ENCODE measurements at regions not wholly inside any gene's neighbourhood (a gene's known extent, or its start where the extent isn't known, plus 50 kb on each side); places are given as distances from the start of the nearest gene placed in this dataset.
"Not testable (repeated sequence)": the region's sequence is repeated elsewhere in the genome, so short reads cannot be mapped to it uniquely, and the experiment has no call there.

GRCh38 chr11:13193613-13194012 is 84.0 kb upstream of the BMAL1 start:
- H3K4me3 Mint-ChIP-seq, result no peak overlapping the region
- peaks cover 42% of the 10 kb centered on the region for H3K9me3 Mint-ChIP-seq
- TF ChIP-seq CTCF (IDR thresholded peaks at IDR 0.05; ENCODE audit: unreplicated experiment in 3 of 3), result no peak
- no peaks in the 10 kb centered on the region for H3K36me3 Mint-ChIP-seq (ENCODE audit: low read depth)
- peaks cover 6% of the 10 kb centered on the region for H3K27me3 Mint-ChIP-seq (ENCODE audit: low read depth)
- H3K4me1 Mint-ChIP-seq, result no peaks in the 10 kb centered on the region
- no peak overlapping the region for H3K27ac Mint-ChIP-seq

- not testable (repeated sequence) for H3K36me3 Mint-ChIP-seq (ENCODE audit: low read depth); H3K4me1 Mint-ChIP-seq
Measured at GRCh38 chr11:13197374-13197773, 80.2 kb upstream of the BMAL1 start.

GRCh38 chr11:13205486-13205885 is 72.1 kb upstream of the BMAL1 start:
- peak overlapping the region in 1 of 3 experiments; percentile 0 for H3K27ac Mint-ChIP-seq
- no peak overlapping the region for H3K4me3 Mint-ChIP-seq
- H3K27me3 Mint-ChIP-seq (ENCODE audit: low read depth), result peaks cover 19% of the 10 kb centered on the region
- no peaks in the 10 kb centered on the region for H3K4me1 Mint-ChIP-seq
- TF ChIP-seq CTCF (IDR thresholded peaks at IDR 0.05; ENCODE audit: unreplicated experiment in 3 of 3), result no peak
- H3K9me3 Mint-ChIP-seq, result peaks cover 6% of the 10 kb centered on the region
- no peaks in the 10 kb centered on the region for H3K36me3 Mint-ChIP-seq (ENCODE audit: low read depth)

More at GRCh38 chr11:13197374-13197773, 80.2 kb upstream of the BMAL1 start:
- H3K9me3 Mint-ChIP-seq, result peaks cover 45% of the 10 kb centered on the region
- H3K27me3 Mint-ChIP-seq (ENCODE audit: low read depth); H3K4me3 Mint-ChIP-seq; H3K27ac Mint-ChIP-seq: not testable (repeated sequence)

GRCh38 chr11:13206086-13206640 is 71.4 kb upstream of the BMAL1 start:
- Mint-ChIP-seq H3K36me3 (ENCODE audit: low read depth) (no peaks in the 10 kb centered on the region), H3K4me1 (no peaks in the 10 kb centered on the region), H3K4me3 (no peak overlapping the region), H3K27ac (no peak overlapping the region), H3K27me3 (ENCODE audit: low read depth) (peaks cover 19% of the 10 kb centered on the region), H3K9me3 (peaks cover 2% of the 10 kb centered on the region)
- no peak for TF ChIP-seq CTCF (IDR thresholded peaks at IDR 0.05; ENCODE audit: unreplicated experiment in 3 of 3)

GRCh38 chr11:13207270-13207664 is 70.3 kb upstream of the BMAL1 start:
- peak in 1 of 3 experiments; percentile 11 for TF ChIP-seq CTCF (IDR thresholded peaks at IDR 0.05; ENCODE audit: unreplicated experiment in 3 of 3)
- no peaks in the 10 kb centered on the region for H3K9me3 Mint-ChIP-seq
- H3K36me3 Mint-ChIP-seq (ENCODE audit: low read depth), result no peaks in the 10 kb centered on the region
- no peaks in the 10 kb centered on the region for H3K4me1 Mint-ChIP-seq
- H3K27ac Mint-ChIP-seq, result no peak overlapping the region
- H3K27me3 Mint-ChIP-seq (ENCODE audit: low read depth), result peaks cover 19% of the 10 kb centered on the region
- peak overlapping the region in 1 of 3 experiments; percentile 21 for H3K4me3 Mint-ChIP-seq

- Mint-ChIP-seq H3K36me3 (ENCODE audit: low read depth) (no peaks in the 10 kb centered on the region), H3K27me3 (ENCODE audit: low read depth) (peaks cover 19% of the 10 kb centered on the region), H3K27ac (peak overlapping the region in 1 of 3 experiments; percentile 2), H3K4me3 (peak overlapping the region in 1 of 3 experiments; percentile 1), H3K4me1 (no peaks in the 10 kb centered on the region), H3K9me3 (no peaks in the 10 kb centered on the region)
- no peak for TF ChIP-seq CTCF (IDR thresholded peaks at IDR 0.05; ENCODE audit: unreplicated experiment in 3 of 3)
Measured at GRCh38 chr11:13207665-13208594, 69.7 kb upstream of the BMAL1 start.

All from nephron (organoid).